Activated CD4-positive, alpha-beta T cell treated with anti-CD3 and anti-CD28 coated beads, Interleukin-2, amount 10 ng/mL, durations not matched to agents 24 days and 14 days (primary cell): ENCODE measurements at regions not wholly inside any gene's neighbourhood (a gene's known extent, or its start where the extent isn't known, plus 50 kb on each side); places are given as distances from the start of the nearest gene placed in this dataset.

Source experiments
- DNase-seq: peaks from one replicate; pipeline ENCODE4 v3.0.0; 2022
- H3K27ac Mint-ChIP-seq: one replicate; pipeline ENCODE4 v1.8.0; 2022; ENCODE audit warnings: mild to moderate bottlenecking, mixed read lengths
- H3K27me3 Mint-ChIP-seq: one replicate; pipeline ENCODE4 v1.8.0; 2022; ENCODE audit warnings: mixed read lengths
- H3K36me3 Mint-ChIP-seq: one replicate; pipeline ENCODE4 v1.8.0; 2022; ENCODE audit warnings: low read depth, mild to moderate bottlenecking, mixed read lengths
- H3K4me1 Mint-ChIP-seq: one replicate; pipeline ENCODE4 v1.8.0; 2021; ENCODE audit warnings: mixed read lengths
- H3K4me3 Mint-ChIP-seq: one replicate; pipeline ENCODE4 v1.8.0; 2022; ENCODE audit warnings: mild to moderate bottlenecking, moderate library complexity, mixed read lengths
- H3K9me3 Mint-ChIP-seq: one replicate; pipeline ENCODE4 v1.8.0; 2021; ENCODE audit warnings: mixed read lengths
- intact Hi-C: fragments of 100-400 bp; cut with micrococcal nuclease; formaldehyde crosslinking; loops from one replicate; pipeline ENCODE4 v1.15.1; 2023

GRCh38 chr16:80403894-80404293 is 136.9 kb upstream of the DYNLRB2 start:
- Mint-ChIP-seq H3K4me1 (no peaks in the 10 kb centered on the region), H3K36me3 (no peaks in the 10 kb centered on the region), H3K27me3 (peaks cover 7% of the 10 kb centered on the region), H3K4me3 (no peak overlapping the region), H3K9me3 (no peaks in the 10 kb centered on the region), H3K27ac (no peak overlapping the region)
- intact Hi-C loops = no loop called here
- no peak for DNase-seq

GRCh38 chr16:80390871-80391489 is 149.8 kb upstream of the DYNLRB2 start:
- no peaks in the 10 kb centered on the region for H3K4me1 Mint-ChIP-seq
- DNase-seq = no peak
- H3K36me3 Mint-ChIP-seq = no peaks in the 10 kb centered on the region
- no peak overlapping the region for H3K27ac Mint-ChIP-seq
- no peak overlapping the region for H3K4me3 Mint-ChIP-seq
- no peaks in the 10 kb centered on the region for H3K9me3 Mint-ChIP-seq
- peaks cover 2% of the 10 kb centered on the region for H3K27me3 Mint-ChIP-seq
- intact Hi-C loops = no loop called here

- Mint-ChIP-seq H3K4me3 (no peak overlapping the region), H3K27ac (no peak overlapping the region), H3K4me1 (no peaks in the 10 kb centered on the region), H3K9me3 (no peaks in the 10 kb centered on the region), H3K36me3 (no peaks in the 10 kb centered on the region), H3K27me3 (peaks cover 2% of the 10 kb centered on the region)
- no peak for DNase-seq
- intact Hi-C loops = no loop called here
Observed at GRCh38 chr16:80390046-80390445, 150.7 kb upstream of the DYNLRB2 start.

GRCh38 chr16:80389338-80389737 is 151.5 kb upstream of the DYNLRB2 start:
- Mint-ChIP-seq H3K27me3 (peaks cover 2% of the 10 kb centered on the region), H3K9me3 (no peaks in the 10 kb centered on the region), H3K4me3 (no peak overlapping the region), H3K4me1 (no peaks in the 10 kb centered on the region), H3K36me3 (no peaks in the 10 kb centered on the region), H3K27ac (no peak overlapping the region)
- intact Hi-C loops = no loop called here
- no peak for DNase-seq

GRCh38 chr16:80387318-80387921 is 153.4 kb upstream of the DYNLRB2 start:
- Mint-ChIP-seq H3K27ac (no peak overlapping the region), H3K36me3 (no peaks in the 10 kb centered on the region), H3K4me3 (no peak overlapping the region), H3K27me3 (no peaks in the 10 kb centered on the region), H3K9me3 (no peaks in the 10 kb centered on the region), H3K4me1 (no peaks in the 10 kb centered on the region)
- intact Hi-C loops = no loop called here
- no peak for DNase-seq

GRCh38 chr16:80384862-80385261 is 155.9 kb upstream of the DYNLRB2 start:
- H3K4me3 Mint-ChIP-seq = no peak overlapping the region
- H3K36me3 Mint-ChIP-seq = no peaks in the 10 kb centered on the region
- H3K9me3 Mint-ChIP-seq = no peaks in the 10 kb centered on the region
- no peak overlapping the region for H3K27ac Mint-ChIP-seq
- H3K4me1 Mint-ChIP-seq = no peaks in the 10 kb centered on the region
- intact Hi-C loops = no loop called here
- no peaks in the 10 kb centered on the region for H3K27me3 Mint-ChIP-seq
- DNase-seq = no peak

GRCh38 chr16:80380514-80380913 is 160.3 kb upstream of the DYNLRB2 start:
- no peaks in the 10 kb centered on the region for H3K9me3 Mint-ChIP-seq
- intact Hi-C loops = no loop called here
- no peak for DNase-seq
- H3K4me3 Mint-ChIP-seq = no peak overlapping the region
- no peaks in the 10 kb centered on the region for H3K27me3 Mint-ChIP-seq
- H3K36me3 Mint-ChIP-seq = no peaks in the 10 kb centered on the region
- H3K4me1 Mint-ChIP-seq = no peaks in the 10 kb centered on the region
- H3K27ac Mint-ChIP-seq = no peak overlapping the region

GRCh38 chr16:80377096-80377956 is 163.5 kb upstream of the DYNLRB2 start:
- H3K4me3 Mint-ChIP-seq = no peak overlapping the region
- no peaks in the 10 kb centered on the region for H3K9me3 Mint-ChIP-seq
- H3K36me3 Mint-ChIP-seq = no peaks in the 10 kb centered on the region
- DNase-seq = no peak
- no peak overlapping the region for H3K27ac Mint-ChIP-seq
- no peaks in the 10 kb centered on the region for H3K27me3 Mint-ChIP-seq
- intact Hi-C loops = no loop called here
- no peaks in the 10 kb centered on the region for H3K4me1 Mint-ChIP-seq

- Mint-ChIP-seq H3K36me3 (no peaks in the 10 kb centered on the region), H3K27ac (no peak overlapping the region), H3K4me3 (no peak overlapping the region), H3K27me3 (no peaks in the 10 kb centered on the region), H3K9me3 (no peaks in the 10 kb centered on the region), H3K4me1 (no peaks in the 10 kb centered on the region)
- no peak for DNase-seq
- intact Hi-C loops = no loop called here
Observed at GRCh38 chr16:80375973-80376372, 164.8 kb upstream of the DYNLRB2 start.

GRCh38 chr16:80375513-80375912 is 165.3 kb upstream of the DYNLRB2 start:
- H3K4me1 Mint-ChIP-seq = no peaks in the 10 kb centered on the region
- no peak overlapping the region for H3K27ac Mint-ChIP-seq
- H3K4me3 Mint-ChIP-seq = no peak overlapping the region
- H3K27me3 Mint-ChIP-seq = no peaks in the 10 kb centered on the region
- no peak for DNase-seq
- H3K9me3 Mint-ChIP-seq = no peaks in the 10 kb centered on the region
- no peaks in the 10 kb centered on the region for H3K36me3 Mint-ChIP-seq
- intact Hi-C loops = no loop called here

- intact Hi-C loops = no loop called here
- H3K27me3 Mint-ChIP-seq = peaks cover 4% of the 10 kb centered on the region
- no peaks in the 10 kb centered on the region for H3K9me3 Mint-ChIP-seq
- H3K36me3 Mint-ChIP-seq = no peaks in the 10 kb centered on the region
- no peaks in the 10 kb centered on the region for H3K4me1 Mint-ChIP-seq
- no peak for DNase-seq
- H3K4me3 Mint-ChIP-seq = no peak overlapping the region
- H3K27ac Mint-ChIP-seq = no peak overlapping the region
Observed at GRCh38 chr16:80372341-80372740, 168.5 kb upstream of the DYNLRB2 start.

GRCh38 chr16:80369138-80369958 is 171.4 kb upstream of the DYNLRB2 start:
- Mint-ChIP-seq H3K36me3 (no peaks in the 10 kb centered on the region), H3K9me3 (no peaks in the 10 kb centered on the region), H3K4me1 (no peaks in the 10 kb centered on the region), H3K27ac (no peak overlapping the region), H3K4me3 (no peak overlapping the region), H3K27me3 (peaks cover 4% of the 10 kb centered on the region)
- intact Hi-C loops = no loop called here
- DNase-seq = no peak

- Mint-ChIP-seq H3K4me3 (no peak overlapping the region), H3K36me3 (no peaks in the 10 kb centered on the region), H3K27me3 (peaks cover 10% of the 10 kb centered on the region), H3K4me1 (no peaks in the 10 kb centered on the region), H3K27ac (no peak overlapping the region), H3K9me3 (no peaks in the 10 kb centered on the region)
- no peak for DNase-seq
- intact Hi-C loops = no loop called here
Observed at GRCh38 chr16:80367037-80367658, 173.6 kb upstream of the DYNLRB2 start.
